Osteocyte (in vitro differentiated cells): ENCODE measurements at regions not wholly inside any gene's neighbourhood (a gene's known extent, or its start where the extent isn't known, plus 50 kb on each side); places are given as distances from the start of the nearest gene placed in this dataset.

ENCODE experiments used
- DNase-seq: peaks from one replicate; pipeline ENCODE4 v3.0.0; 2021; ENCODE audit warnings: mixed read lengths; ENCODE audit not compliant: unreplicated experiment; ENCODE audit errors: extremely low spot score
- H3K27ac Mint-ChIP-seq: one replicate; pipeline ENCODE4 v1.8.0; 2021; ENCODE audit warnings: mild to moderate bottlenecking, mixed read lengths; ENCODE audit not compliant: unreplicated experiment
- H3K27me3 Mint-ChIP-seq: one replicate; pipeline ENCODE4 v1.8.0; 2021; ENCODE audit warnings: mixed read lengths; ENCODE audit not compliant: unreplicated experiment
- H3K36me3 Mint-ChIP-seq: one replicate; pipeline ENCODE4 v1.8.0; 2021; ENCODE audit warnings: mixed read lengths; ENCODE audit not compliant: unreplicated experiment
- H3K4me1 Mint-ChIP-seq: one replicate; pipeline ENCODE4 v1.8.0; 2021; ENCODE audit warnings: mixed read lengths; ENCODE audit not compliant: unreplicated experiment
- H3K4me3 Mint-ChIP-seq: one replicate; pipeline ENCODE4 v1.8.0; 2021; ENCODE audit warnings: mild to moderate bottlenecking, moderate library complexity, mixed read lengths; ENCODE audit not compliant: unreplicated experiment
- H3K9me3 Mint-ChIP-seq: one replicate; pipeline ENCODE4 v1.8.0; 2021; ENCODE audit warnings: mixed read lengths; ENCODE audit not compliant: unreplicated experiment
- CTCF ChIP-seq: fragments of 200-600 bp; sonication (generic); IDR thresholded peaks from 2 replicates; pipeline ENCODE4 v1.5.0; 2021; ENCODE audit warnings: antibody characterized with exemption, mild to moderate bottlenecking, moderate library complexity

GRCh38 chr20:20843982-20844381 lies 131.5 kb upstream of the RALGAPA2 start:
- no peak for DNase-seq
- Mint-ChIP-seq H3K4me1 (no peaks in the 10 kb centered on the region), H3K9me3 (no peaks in the 10 kb centered on the region), H3K36me3 (no peaks in the 10 kb centered on the region), H3K4me3 (no peak overlapping the region), H3K27ac (no peak overlapping the region), H3K27me3 (peaks cover 8% of the 10 kb centered on the region)
- TF ChIP-seq CTCF, result no peak

- Mint-ChIP-seq H3K27ac (no peak overlapping the region), H3K4me1 (peaks cover 2% of the 10 kb centered on the region), H3K4me3 (no peak overlapping the region), H3K36me3 (no peaks in the 10 kb centered on the region), H3K27me3 (peaks cover 12% of the 10 kb centered on the region), H3K9me3 (no peaks in the 10 kb centered on the region)
- TF ChIP-seq CTCF, result no peak
- no peak for DNase-seq
These were observed 127.3 kb upstream of the RALGAPA2 start for GRCh38 chr20:20839771-20840170.

- peak; percentile 77 for TF ChIP-seq CTCF
- no peak overlapping the region for H3K27ac Mint-ChIP-seq
- H3K27me3 Mint-ChIP-seq, result peaks cover 10% of the 10 kb centered on the region
- peaks cover 2% of the 10 kb centered on the region for H3K4me1 Mint-ChIP-seq
- no peaks in the 10 kb centered on the region for H3K36me3 Mint-ChIP-seq
- DNase-seq, result no peak
- no peak overlapping the region for H3K4me3 Mint-ChIP-seq
- H3K9me3 Mint-ChIP-seq, result no peaks in the 10 kb centered on the region
These were observed 125.2 kb upstream of the RALGAPA2 start for GRCh38 chr20:20837574-20838021.

- TF ChIP-seq CTCF, result no peak
- Mint-ChIP-seq H3K36me3 (no peaks in the 10 kb centered on the region), H3K27me3 (peaks cover 8% of the 10 kb centered on the region), H3K4me3 (no peak overlapping the region), H3K4me1 (peaks cover 2% of the 10 kb centered on the region), H3K27ac (no peak overlapping the region), H3K9me3 (no peaks in the 10 kb centered on the region)
- no peak for DNase-seq
These were observed 124.4 kb upstream of the RALGAPA2 start for GRCh38 chr20:20836836-20837235.

DNA sequence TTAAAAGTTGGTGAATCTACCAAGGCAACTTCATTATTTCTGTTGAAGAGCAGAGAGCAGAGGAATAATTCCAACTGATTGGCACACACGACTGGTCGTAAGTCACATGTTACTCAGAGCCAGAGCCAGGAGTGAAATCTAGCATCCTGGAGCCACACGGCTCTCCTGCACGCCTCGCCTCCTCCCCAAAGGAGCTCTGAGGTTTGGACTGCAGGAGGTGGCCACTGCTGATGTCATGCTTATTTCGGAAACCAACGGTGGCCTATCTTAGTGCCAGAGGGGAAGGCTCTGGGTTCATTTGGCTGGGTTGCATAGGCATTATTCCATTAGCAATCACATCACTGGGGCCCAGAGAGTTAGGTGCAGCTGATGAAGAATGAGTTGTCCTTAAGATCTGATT lies 123.5 kb upstream of the RALGAPA2 start:
- no peak overlapping the region for H3K4me3 Mint-ChIP-seq
- no peak overlapping the region for H3K27ac Mint-ChIP-seq
- H3K4me1 Mint-ChIP-seq, result peaks cover 2% of the 10 kb centered on the region
- DNase-seq, result no peak
- no peak for TF ChIP-seq CTCF
- H3K9me3 Mint-ChIP-seq, result no peaks in the 10 kb centered on the region
- H3K27me3 Mint-ChIP-seq, result peaks cover 8% of the 10 kb centered on the region
- no peaks in the 10 kb centered on the region for H3K36me3 Mint-ChIP-seq
